ENCODE measurements at regions not wholly inside any gene's neighbourhood (a gene's known extent, or its start where the extent isn't known, plus 50 kb on each side); places are given as distances from the start of the nearest gene placed in this dataset.

DNA sequence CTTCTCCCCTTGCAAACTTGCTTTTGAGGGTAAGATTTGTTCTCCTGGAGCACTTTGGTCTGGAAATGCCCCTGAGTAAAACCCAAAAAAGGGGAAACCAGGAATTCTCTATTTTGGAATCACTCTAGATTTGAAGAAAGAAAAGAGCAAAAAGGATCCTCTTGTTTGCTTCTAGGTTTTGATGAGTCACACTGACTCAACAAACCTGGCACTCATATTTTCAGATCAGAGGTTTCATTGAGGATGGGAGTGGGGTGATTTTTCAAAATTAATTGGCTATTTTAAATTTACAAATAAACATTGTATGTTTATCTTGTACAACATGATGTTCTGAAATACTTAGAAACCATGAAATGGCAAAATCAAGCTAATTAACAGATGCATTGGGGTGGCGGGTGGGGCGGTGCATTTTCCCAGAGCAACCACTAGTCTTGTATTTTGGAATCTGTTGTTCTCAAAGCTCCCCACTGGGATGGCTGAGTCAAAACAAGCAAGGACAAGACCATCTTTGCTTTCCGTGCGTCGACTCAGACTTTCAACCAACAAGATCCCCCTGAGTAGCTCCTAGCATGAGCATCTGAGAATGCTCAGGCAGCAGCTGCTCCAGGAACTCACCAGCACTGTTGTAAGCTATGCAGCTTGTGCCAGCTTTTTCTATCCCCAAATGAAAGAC, 451.4 kb downstream of the WDR72 start:
- no peak for DNase-seq
- intact Hi-C loops (cut with DNase I): no loop called here
- Histone ChIP-seq H3K4me1 (no peaks in the 10 kb centered on the region), H3K27ac (no peak overlapping the region), H3K36me3 (no peaks in the 10 kb centered on the region), H3K9me3 (no peaks in the 10 kb centered on the region), H3K4me3 (no peak overlapping the region), H3K27me3 (ENCODE audit: low read depth) (no peaks in the 10 kb centered on the region)
- TF ChIP-seq, protein P1, sequence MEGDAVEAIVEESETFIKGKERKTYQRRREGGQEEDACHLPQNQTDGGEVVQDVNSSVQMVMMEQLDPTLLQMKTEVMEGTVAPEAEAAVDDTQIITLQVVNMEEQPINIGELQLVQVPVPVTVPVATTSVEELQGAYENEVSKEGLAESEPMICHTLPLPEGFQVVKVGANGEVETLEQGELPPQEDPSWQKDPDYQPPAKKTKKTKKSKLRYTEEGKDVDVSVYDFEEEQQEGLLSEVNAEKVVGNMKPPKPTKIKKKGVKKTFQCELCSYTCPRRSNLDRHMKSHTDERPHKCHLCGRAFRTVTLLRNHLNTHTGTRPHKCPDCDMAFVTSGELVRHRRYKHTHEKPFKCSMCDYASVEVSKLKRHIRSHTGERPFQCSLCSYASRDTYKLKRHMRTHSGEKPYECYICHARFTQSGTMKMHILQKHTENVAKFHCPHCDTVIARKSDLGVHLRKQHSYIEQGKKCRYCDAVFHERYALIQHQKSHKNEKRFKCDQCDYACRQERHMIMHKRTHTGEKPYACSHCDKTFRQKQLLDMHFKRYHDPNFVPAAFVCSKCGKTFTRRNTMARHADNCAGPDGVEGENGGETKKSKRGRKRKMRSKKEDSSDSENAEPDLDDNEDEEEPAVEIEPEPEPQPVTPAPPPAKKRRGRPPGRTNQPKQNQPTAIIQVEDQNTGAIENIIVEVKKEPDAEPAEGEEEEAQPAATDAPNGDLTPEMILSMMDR (IDR thresholded peaks at IDR 0.05): no peak
- ATAC-seq: no peak

DNA sequence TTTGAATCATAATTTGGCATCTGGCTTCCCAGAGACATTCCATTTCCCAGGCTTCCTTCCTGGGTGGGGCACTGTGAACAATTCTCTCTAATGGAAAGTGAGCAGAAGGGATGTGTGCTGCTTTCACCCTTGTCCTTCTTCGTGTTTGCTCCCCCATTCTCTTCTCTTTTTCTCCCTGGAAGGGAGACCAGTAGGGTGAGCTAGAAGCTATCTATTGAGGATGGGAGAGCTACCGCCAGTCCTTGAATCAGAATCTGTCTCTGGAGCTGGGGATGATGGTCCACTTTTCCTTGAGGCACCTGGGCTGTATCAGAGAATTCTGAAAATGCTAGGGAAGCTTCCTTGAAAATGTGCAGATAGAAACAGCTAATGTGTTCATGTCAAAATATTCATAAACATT, 453.9 kb downstream of the WDR72 start:
- intact Hi-C loops (cut with DNase I): no loop called here
- H3K4me3 ChIP-seq: no peak overlapping the region
- H3K9me3 ChIP-seq: no peaks in the 10 kb centered on the region
- no peak overlapping the region for H3K27ac ChIP-seq
- no peaks in the 10 kb centered on the region for H3K36me3 ChIP-seq
- no peak for ATAC-seq
- TF ChIP-seq, protein P1 (IDR thresholded peaks at IDR 0.05): no peak
- no peaks in the 10 kb centered on the region for H3K27me3 ChIP-seq (ENCODE audit: low read depth)
- DNase-seq: no peak
- no peaks in the 10 kb centered on the region for H3K4me1 ChIP-seq

DNA sequence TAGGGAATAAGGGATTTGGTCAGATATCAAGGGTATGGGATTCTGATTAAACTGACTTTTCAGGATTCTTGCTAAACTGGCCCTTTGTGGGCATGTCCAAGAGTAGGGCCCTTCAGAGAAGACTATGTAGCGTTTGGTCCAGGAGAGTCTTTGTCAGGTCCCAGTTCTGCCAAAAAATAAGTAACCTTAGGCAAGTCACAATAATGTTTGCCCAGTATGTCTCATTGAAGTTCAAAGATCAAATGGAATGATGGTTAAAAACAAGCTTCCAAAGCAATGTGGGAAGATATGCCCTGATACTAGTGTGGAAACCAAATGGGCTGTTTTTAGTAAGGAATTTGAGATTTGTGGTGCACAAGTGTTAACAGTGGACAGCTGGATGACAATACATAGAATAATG, 454.4 kb downstream of the WDR72 start:
- H3K4me3 ChIP-seq: no peak overlapping the region

DNA sequence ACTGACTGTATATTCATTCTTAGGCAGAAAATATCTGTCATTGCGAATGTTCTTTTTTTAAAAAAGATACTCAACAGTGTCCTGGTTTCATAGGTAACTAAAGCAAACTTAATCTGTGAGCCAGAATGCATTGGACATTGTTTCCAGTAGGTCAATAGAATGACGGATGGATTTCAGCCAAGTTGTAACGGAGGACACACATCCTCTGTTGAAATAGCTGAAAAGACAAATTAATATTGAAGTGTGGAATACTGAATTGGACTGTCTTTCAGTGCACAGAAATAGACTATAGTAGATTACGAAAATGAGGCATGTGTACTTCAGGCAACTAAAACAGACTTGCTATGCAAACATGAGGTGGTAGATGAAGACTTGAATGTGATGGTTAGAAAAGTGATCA, 461.6 kb downstream of the WDR72 start:
- no peak for DNase-seq
- Histone ChIP-seq H3K9me3 (no peaks in the 10 kb centered on the region), H3K27ac (no peak overlapping the region), H3K4me1 (no peaks in the 10 kb centered on the region), H3K36me3 (no peaks in the 10 kb centered on the region), H3K4me3 (no peak overlapping the region), H3K27me3 (ENCODE audit: low read depth) (no peaks in the 10 kb centered on the region)
- TF ChIP-seq, protein P1 (IDR thresholded peaks at IDR 0.05): no peak
- no peak for ATAC-seq
- intact Hi-C loops (cut with DNase I): no loop called here

More for the DNA sequence above, 454.4 kb downstream of the WDR72 start:
- intact Hi-C loops (cut with DNase I): no loop called here
- Histone ChIP-seq H3K27ac (no peak overlapping the region), H3K9me3 (no peaks in the 10 kb centered on the region), H3K4me1 (no peaks in the 10 kb centered on the region), H3K36me3 (no peaks in the 10 kb centered on the region), H3K27me3 (ENCODE audit: low read depth) (no peaks in the 10 kb centered on the region)
- no peak for DNase-seq
- TF ChIP-seq, protein P1 (IDR thresholded peaks at IDR 0.05): no peak
- no peak for ATAC-seq

DNA sequence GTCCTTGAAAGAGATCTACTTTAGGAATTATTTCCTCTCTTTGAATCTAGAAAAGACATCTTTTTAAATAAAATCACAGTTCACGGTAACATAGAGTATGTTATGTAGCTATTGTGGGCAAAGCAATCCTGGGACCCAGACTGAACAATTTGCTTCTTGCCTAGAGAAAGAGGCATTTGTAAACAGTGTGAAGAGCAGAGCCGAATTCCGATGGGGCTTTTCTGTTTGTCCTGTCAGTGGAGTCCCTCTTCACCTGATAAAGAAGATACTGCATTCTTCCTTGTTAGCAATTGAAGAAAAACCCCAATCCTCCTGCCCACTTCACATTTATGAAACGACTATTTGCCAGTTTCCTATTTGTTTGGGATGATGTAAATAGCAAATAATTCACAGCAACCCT, 462.9 kb downstream of the WDR72 start:
- DNase-seq (no peak), ATAC-seq (no peak)
- TF ChIP-seq, protein P1 (IDR thresholded peaks at IDR 0.05): no peak
- Histone ChIP-seq H3K36me3 (no peaks in the 10 kb centered on the region), H3K27me3 (ENCODE audit: low read depth) (no peaks in the 10 kb centered on the region), H3K4me3 (no peak overlapping the region), H3K9me3 (no peaks in the 10 kb centered on the region), H3K27ac (no peak overlapping the region), H3K4me1 (no peaks in the 10 kb centered on the region)
- intact Hi-C loops (cut with DNase I): no loop called here

Data from lower lobe of right lung (tissue), 2 donors.